Spinal cord (tissue), 9 donors: ENCODE measurements at regions not wholly inside any gene's neighbourhood (a gene's known extent, or its start where the extent isn't known, plus 50 kb on each side); places are given as distances from the start of the nearest gene placed in this dataset.

Source experiments
- DNase-seq, 6 donors: peaks; one replicate each; pipeline versions ENCODE4 v3.0.0 to v3.0.0-alpha.2; 2013 to 2015; ENCODE audit warnings: low spot score in 6 of 6, low read depth in 4 of 6
- H3K27ac ChIP-seq: one replicate; pipeline ENCODE4 v1.5.1; 2013; ENCODE audit warnings: low read depth, low read length, control low read depth
- H3K27me3 ChIP-seq: one replicate; pipeline ENCODE4 v1.6.1; 2013; ENCODE audit warnings: low read length; ENCODE audit not compliant: control insufficient read depth, insufficient read depth
- H3K36me3 ChIP-seq: one replicate; pipeline ENCODE4 v1.6.1; 2013; ENCODE audit warnings: low read length; ENCODE audit not compliant: control insufficient read depth, insufficient read depth
- H3K4me1 ChIP-seq: one replicate; pipeline ENCODE4 v1.6.1; 2013; ENCODE audit warnings: low read length; ENCODE audit not compliant: control insufficient read depth, insufficient read depth
- H3K4me3 ChIP-seq: one replicate; pipeline ENCODE4 v1.5.1; 2013; ENCODE audit warnings: low read depth, low read length, control low read depth
- H3K9me3 ChIP-seq: one replicate; pipeline ENCODE4 v1.6.1; 2013; ENCODE audit warnings: low read length; ENCODE audit not compliant: control insufficient read depth, insufficient read depth
- WGBS: methylation state at CpG from one replicate; pipeline ENCODE4 v1.1.5; 2013; ENCODE audit warnings: missing lambda C conversion rate; ENCODE audit not compliant: insufficient coverage; 5-methylcytosine and 5-hydroxymethylcytosine counted together
- donor health status: healthy.

GRCh38 chrX:30982467-30982866 lies 89.4 kb downstream of the FTHL17 start:
- no peak for DNase-seq
- H3K36me3 ChIP-seq: no peaks in the 10 kb centered on the region
- H3K4me1 ChIP-seq: no peaks in the 10 kb centered on the region
- WGBS: 100% methylated on average over 1 of the region's 3 CpGs
- H3K27ac ChIP-seq: no peak overlapping the region
- H3K27me3 ChIP-seq: no peaks in the 10 kb centered on the region
- H3K9me3 ChIP-seq: no peaks in the 10 kb centered on the region
- no peak overlapping the region for H3K4me3 ChIP-seq

DNA sequence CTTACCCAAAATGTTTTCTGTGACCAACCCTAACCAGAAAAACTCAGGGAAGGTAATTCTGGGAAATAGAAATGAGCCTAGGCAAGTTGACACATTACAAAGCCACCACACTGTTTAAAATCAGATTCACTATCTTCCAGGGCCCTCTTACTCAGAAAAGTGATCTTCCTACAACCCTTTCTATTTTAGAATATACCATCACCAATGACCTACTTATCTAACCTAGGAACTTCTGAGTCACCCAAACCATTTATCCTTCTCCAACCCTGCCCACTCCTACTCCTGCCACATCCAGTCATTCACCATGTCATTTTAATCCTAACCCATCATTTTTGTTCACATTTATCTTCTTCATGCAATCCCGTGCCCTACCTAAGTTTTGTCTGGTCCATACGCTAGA lies 89.9 kb downstream of the FTHL17 start:
- H3K27ac ChIP-seq: no peak overlapping the region
- DNase-seq: no peak
- no peaks in the 10 kb centered on the region for H3K36me3 ChIP-seq
- H3K27me3 ChIP-seq: no peaks in the 10 kb centered on the region
- WGBS: 92% methylated on average over 2 of the region's 2 CpGs
- no peaks in the 10 kb centered on the region for H3K4me1 ChIP-seq
- H3K9me3 ChIP-seq: no peaks in the 10 kb centered on the region
- H3K4me3 ChIP-seq: no peak overlapping the region

- Histone ChIP-seq H3K36me3 (no peaks in the 10 kb centered on the region), H3K27me3 (peaks cover 5% of the 10 kb centered on the region), H3K4me3 (no peak overlapping the region), H3K9me3 (no peaks in the 10 kb centered on the region), H3K4me1 (no peaks in the 10 kb centered on the region), H3K27ac (no peak overlapping the region)
- WGBS: 55% methylated on average over 1 of the region's 1 CpG
- no peak for DNase-seq
Measured at GRCh38 chrX:30979271-30979670, 90.2 kb upstream of the TAB3 start.

GRCh38 chrX:30975467-30975866 lies 86.4 kb upstream of the TAB3 start:
- Histone ChIP-seq H3K27me3 (peaks cover 5% of the 10 kb centered on the region), H3K9me3 (no peaks in the 10 kb centered on the region), H3K27ac (no peak overlapping the region), H3K4me1 (no peaks in the 10 kb centered on the region), H3K36me3 (no peaks in the 10 kb centered on the region), H3K4me3 (no peak overlapping the region)
- DNase-seq: no peak

GRCh38 chrX:30973784-30974427 lies 84.9 kb upstream of the TAB3 start:
- Histone ChIP-seq H3K9me3 (no peaks in the 10 kb centered on the region), H3K4me1 (no peaks in the 10 kb centered on the region), H3K36me3 (no peaks in the 10 kb centered on the region), H3K27me3 (peaks cover 5% of the 10 kb centered on the region), H3K27ac (no peak overlapping the region), H3K4me3 (no peak overlapping the region)
- no peak for DNase-seq
- 52% methylated on average over 4 of the region's 5 CpGs for WGBS

- H3K4me1 ChIP-seq: no peaks in the 10 kb centered on the region
- peaks cover 7% of the 10 kb centered on the region for H3K27me3 ChIP-seq
- H3K4me3 ChIP-seq: no peak overlapping the region
- DNase-seq: peak; percentile 3 to 84 (median 22)
- H3K9me3 ChIP-seq: no peaks in the 10 kb centered on the region
- no peak overlapping the region for H3K27ac ChIP-seq
- no peaks in the 10 kb centered on the region for H3K36me3 ChIP-seq
- WGBS: 19% methylated on average over 4 of the region's 10 CpGs
Measured at GRCh38 chrX:30971774-30972603, 82.9 kb upstream of the TAB3 start.

DNA sequence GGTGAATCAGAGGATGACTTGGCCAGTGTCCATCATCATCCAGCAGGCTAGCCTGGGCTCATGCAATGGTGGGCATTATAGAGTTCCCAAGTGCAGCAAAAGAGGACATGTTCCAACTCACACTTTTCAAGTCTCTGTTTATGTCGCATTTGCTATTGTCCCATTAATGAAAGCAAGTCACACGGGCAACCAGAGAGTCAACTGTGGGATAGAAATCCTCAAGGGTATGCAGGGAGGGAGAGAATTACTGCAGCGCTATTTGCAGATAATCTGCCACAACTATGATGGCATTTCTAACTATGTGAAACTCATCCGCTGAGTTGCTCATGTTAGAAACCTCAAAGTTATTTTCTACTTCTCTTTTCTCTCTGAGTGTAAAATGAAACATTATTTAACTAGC lies 78.5 kb upstream of the TAB3 start:
- H3K4me1 ChIP-seq: no peaks in the 10 kb centered on the region
- H3K27ac ChIP-seq: no peak overlapping the region
- no peaks in the 10 kb centered on the region for H3K9me3 ChIP-seq
- no CpG with 5 or more reads among the region's 4 CpGs for WGBS
- DNase-seq: no peak
- no peak overlapping the region for H3K4me3 ChIP-seq
- H3K27me3 ChIP-seq: peaks cover 2% of the 10 kb centered on the region
- no peaks in the 10 kb centered on the region for H3K36me3 ChIP-seq

DNA sequence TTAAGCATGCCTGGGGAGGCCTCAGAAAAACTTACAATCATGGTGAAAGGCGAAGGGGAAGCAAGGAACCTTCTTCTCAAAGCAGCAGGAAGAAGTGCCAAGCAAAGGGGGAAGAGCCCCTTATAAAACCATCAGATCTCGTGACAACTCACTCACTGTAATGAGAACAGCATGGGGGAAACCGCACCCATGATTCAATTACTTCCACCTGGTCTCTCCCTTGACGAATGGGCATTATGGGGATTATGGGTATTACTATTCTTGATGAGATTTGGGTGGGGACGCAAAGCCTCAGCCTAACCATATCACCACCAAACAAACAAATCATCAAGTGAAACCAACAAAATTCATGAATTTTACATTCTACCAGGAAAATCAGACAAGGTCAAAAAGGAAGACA lies 76.7 kb upstream of the TAB3 start:
- peaks cover 2% of the 10 kb centered on the region for H3K27me3 ChIP-seq
- H3K9me3 ChIP-seq: no peaks in the 10 kb centered on the region
- no peaks in the 10 kb centered on the region for H3K4me1 ChIP-seq
- WGBS: no CpG with 5 or more reads among the region's 5 CpGs
- H3K36me3 ChIP-seq: no peaks in the 10 kb centered on the region
- no peak for DNase-seq
- no peak overlapping the region for H3K27ac ChIP-seq
- no peak overlapping the region for H3K4me3 ChIP-seq

- H3K4me1 ChIP-seq: no peaks in the 10 kb centered on the region
- no peak overlapping the region for H3K27ac ChIP-seq
- no peak overlapping the region for H3K4me3 ChIP-seq
- WGBS: no CpG with 5 or more reads among the region's 2 CpGs
- no peaks in the 10 kb centered on the region for H3K36me3 ChIP-seq
- no peaks in the 10 kb centered on the region for H3K27me3 ChIP-seq
- DNase-seq: no peak
- no peaks in the 10 kb centered on the region for H3K9me3 ChIP-seq
Measured at GRCh38 chrX:30961387-30962174, 72.5 kb upstream of the TAB3 start.
